Adrenal gland (tissue), 5 donors: ENCODE measurements at regions not wholly inside any gene's neighbourhood (a gene's known extent, or its start where the extent isn't known, plus 50 kb on each side); places are given as distances from the start of the nearest gene placed in this dataset.

Source experiments
- POLR2A ChIP-seq, 2 donors: fragments of 450-650 bp; IDR thresholded peaks; one replicate each; pipeline ENCODE4 v1.6.1; 2017; ENCODE audit warnings: antibody characterized with exemption in 2 of 2, mild to moderate bottlenecking in 2 of 2, moderate library complexity in 1 of 2
- TF ChIP-seq, protein P1 (sequence below), 6 experiments: fragments of 450-650 bp in 4 of 6; fragments of 200-600 bp in 2 of 6; sonication (generic) in 1 of 6; IDR thresholded peaks; 1 replicate in 5 of 6; 2 replicates in 1 of 6; pipeline versions ENCODE4 v1.5.1 to v1.8.0; 2016 to 2021; ENCODE audit warnings: antibody characterized with exemption in 6 of 6, mild to moderate bottlenecking in 2 of 6, moderate library complexity in 1 of 6
- donor health status: DM: no; HTN: no; CAD: no.

DNA sequence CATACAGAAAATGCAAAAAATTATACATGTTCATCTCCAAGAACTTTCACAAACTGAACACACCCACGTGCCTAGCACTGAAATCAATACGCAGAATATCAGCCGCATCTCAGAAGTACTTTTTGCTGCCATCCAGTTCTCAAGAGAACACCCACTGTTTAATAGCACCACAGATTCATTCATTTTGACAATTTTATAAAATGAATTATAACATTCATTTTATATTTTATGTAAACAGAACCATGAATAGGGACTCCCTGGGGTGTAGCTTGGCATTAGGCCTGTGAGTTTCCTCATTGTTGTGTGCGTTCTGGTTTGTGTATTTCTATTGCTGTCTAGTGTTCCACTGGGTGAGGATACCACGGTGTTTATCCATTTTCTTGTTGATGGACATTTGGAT is 77.3 kb upstream of the PIP4K2A start:
- TF ChIP-seq, protein P1, sequence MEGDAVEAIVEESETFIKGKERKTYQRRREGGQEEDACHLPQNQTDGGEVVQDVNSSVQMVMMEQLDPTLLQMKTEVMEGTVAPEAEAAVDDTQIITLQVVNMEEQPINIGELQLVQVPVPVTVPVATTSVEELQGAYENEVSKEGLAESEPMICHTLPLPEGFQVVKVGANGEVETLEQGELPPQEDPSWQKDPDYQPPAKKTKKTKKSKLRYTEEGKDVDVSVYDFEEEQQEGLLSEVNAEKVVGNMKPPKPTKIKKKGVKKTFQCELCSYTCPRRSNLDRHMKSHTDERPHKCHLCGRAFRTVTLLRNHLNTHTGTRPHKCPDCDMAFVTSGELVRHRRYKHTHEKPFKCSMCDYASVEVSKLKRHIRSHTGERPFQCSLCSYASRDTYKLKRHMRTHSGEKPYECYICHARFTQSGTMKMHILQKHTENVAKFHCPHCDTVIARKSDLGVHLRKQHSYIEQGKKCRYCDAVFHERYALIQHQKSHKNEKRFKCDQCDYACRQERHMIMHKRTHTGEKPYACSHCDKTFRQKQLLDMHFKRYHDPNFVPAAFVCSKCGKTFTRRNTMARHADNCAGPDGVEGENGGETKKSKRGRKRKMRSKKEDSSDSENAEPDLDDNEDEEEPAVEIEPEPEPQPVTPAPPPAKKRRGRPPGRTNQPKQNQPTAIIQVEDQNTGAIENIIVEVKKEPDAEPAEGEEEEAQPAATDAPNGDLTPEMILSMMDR (IDR thresholded peaks at IDR 0.05) = no peak
- no peak for TF ChIP-seq POLR2A (IDR thresholded peaks at IDR 0.05)
